Fibroblast of peridontal ligament (primary cell): ENCODE measurements at regions not wholly inside any gene's neighbourhood (a gene's known extent, or its start where the extent isn't known, plus 50 kb on each side); places are given as distances from the start of the nearest gene placed in this dataset.
A peak's percentile ranks its signal among the peaks of the same experiment; 100 is the strongest.
"Not testable (repeated sequence)": the region's sequence is repeated elsewhere in the genome, so short reads cannot be mapped to it uniquely, and the experiment has no call there.

Source experiments
- DNase-seq: peaks from one replicate; pipeline ENCODE4 v3.0.0-alpha.2; 2010; ENCODE audit errors: extremely low read depth

GRCh38 chr9:106218854-106219253 is 524.5 kb downstream of the TMEM38B start:
- no peak for DNase-seq

- DNase-seq: no peak
Measured at GRCh38 chr9:106220415-106220814, 526.1 kb downstream of the TMEM38B start.

DNA sequence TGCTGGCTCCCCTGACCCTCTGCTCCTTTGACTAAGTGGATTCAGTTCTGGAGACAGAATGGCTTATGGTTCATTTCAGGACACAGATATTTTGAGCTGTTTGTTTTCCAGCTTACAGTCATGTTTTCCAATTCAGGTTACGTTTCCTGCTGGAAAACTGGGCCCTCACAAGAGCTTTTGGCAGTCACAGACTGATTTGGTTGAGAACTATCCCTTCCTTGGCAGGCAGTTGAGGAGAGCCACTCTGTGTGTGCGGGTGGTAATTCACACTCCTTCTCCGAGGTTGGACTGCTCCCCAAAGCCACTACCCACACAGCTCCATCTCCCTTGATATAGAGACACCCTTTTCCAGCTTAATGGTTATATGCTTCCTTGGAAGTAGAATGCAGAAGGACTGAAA is 534.5 kb downstream of the TMEM38B start:
- DNase-seq: no peak

- DNase-seq: no peak
Measured at GRCh38 chr9:106233116-106233515, 538.8 kb downstream of the TMEM38B start.

- not testable (repeated sequence) for DNase-seq
Measured at GRCh38 chr9:106260908-106261307, 566.6 kb downstream of the TMEM38B start.

DNA sequence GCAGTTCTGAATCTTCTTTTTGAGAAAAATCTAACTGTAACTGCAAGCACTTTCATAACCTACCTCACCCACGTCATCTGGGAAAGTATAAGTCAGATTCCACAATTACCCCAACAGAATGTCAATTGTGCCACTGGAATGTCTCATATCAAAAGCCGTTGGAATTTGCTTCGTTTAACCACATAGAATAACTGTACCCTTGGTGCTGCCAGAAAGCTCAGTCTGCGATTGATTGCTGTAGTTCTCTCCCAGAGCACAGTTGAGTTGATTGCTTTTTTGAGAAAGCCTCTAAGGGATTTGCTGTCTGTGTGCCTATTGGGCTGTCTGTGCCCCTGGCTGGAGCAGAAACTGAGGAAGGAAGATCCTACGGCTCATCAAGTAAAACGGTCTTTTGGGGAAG is 583.6 kb downstream of the TMEM38B start:
- peak; percentile 63 for DNase-seq

GRCh38 chr9:106283769-106284168 is 579.2 kb upstream of the ZNF462 start:
- DNase-seq: no peak

DNA sequence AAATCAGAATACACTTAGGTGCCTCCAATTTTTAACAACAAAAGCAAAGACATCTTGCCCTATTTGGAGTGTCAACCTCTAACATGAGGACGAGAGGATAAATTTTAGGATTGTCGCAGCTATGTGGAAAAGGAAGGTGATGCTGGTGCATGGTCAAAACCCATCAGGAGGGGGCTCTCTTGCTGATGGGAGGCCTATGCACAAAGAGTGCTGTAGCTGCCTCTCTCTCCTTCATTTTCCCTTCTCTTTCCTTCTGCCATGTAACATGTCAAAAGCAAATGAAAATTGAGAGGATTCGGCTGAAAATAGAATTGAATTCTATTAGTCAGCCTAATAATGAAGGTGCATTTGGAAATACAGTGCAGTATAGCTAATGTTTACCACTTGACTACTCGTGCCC is 578.7 kb upstream of the ZNF462 start:
- DNase-seq: no peak

GRCh38 chr9:106286249-106286648 is 576.7 kb upstream of the ZNF462 start:
- peak; percentile 50 for DNase-seq

DNA sequence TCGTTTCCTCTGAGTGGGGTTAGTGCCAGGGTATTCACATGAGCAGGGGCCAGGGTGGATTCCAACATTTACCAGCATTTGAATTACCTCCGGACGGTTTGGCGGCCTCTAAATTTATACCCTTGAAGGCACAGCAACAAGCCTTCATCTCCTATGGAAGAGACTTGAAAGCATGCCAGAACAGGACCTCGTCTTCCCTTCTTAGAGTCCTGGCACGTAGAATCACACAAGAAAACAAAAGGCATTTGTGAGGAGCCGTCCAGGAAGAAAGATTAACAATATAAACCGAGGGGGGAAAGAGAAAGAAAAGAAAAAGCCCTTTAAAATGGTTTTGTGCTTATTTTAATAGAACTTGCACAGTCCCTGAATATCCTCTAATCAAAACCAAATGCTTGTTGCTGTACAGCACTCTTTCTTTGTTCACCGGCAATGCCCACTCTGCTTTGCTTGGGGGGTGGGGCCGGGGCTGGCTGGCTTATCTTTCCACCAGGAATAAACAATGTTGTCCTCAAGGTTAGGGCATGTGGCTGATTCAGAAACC is 575.8 kb upstream of the ZNF462 start:
- DNase-seq: peak; percentile 41

DNA sequence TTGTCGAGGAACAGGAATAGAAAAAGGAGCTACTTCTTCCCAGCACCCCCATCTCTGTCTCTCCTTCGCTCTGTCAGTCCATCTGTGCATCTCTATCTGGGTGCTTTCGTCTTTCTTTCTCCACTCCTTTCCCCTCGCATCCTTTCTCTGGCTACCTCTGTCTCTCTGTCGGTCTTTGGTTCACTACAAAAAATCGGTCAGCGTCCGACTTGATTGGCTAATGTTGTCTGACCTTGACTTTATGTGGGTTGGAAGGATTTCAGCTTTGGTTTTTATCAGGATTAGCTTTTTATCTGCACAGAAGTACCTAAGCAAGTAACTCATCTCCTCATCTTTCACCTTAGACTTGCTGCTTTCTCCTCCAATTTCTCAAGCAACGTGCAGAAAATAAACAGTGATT is 575.2 kb upstream of the ZNF462 start:
- DNase-seq: peak; percentile 0

DNA sequence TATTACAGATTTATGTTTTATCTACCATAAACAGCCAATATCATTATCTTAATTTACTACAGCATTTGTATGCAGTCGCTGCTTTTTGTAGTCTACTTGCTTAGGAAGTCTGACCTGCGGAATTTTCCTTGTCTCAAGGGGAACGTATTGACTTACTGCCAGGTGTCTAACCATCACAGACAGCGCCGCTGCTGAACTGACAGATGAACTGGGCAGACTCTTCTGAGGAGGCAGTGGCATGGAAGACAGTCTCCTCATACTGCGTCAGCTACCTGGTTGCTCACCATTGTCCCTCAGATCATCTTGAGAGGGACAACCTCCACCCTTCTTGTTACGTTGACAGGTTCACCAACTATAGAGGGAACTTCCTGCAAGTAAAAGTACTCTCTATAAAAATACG is 574.3 kb upstream of the ZNF462 start:
- no peak for DNase-seq

DNA sequence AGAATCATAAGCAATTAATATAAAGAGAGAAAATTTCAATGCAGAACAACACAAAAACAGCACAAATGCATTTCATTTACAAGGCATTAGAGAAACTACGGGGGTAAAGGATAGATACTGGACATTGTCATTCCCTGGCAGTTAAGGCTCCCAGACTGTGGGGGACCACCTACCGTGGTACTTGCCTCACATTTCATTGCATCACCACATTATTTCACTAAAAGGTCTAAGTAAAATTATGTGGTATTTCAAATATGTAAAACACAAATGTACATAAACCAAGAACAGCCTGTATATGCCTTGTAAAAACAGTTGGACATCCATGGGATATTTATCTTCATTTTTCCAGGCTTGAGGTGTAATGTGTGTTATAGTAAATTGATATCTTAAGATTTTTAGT is 571.2 kb upstream of the ZNF462 start:
- DNase-seq: no peak

- DNase-seq: no peak
Measured at GRCh38 chr9:106296426-106296825, 566.5 kb upstream of the ZNF462 start.

DNA sequence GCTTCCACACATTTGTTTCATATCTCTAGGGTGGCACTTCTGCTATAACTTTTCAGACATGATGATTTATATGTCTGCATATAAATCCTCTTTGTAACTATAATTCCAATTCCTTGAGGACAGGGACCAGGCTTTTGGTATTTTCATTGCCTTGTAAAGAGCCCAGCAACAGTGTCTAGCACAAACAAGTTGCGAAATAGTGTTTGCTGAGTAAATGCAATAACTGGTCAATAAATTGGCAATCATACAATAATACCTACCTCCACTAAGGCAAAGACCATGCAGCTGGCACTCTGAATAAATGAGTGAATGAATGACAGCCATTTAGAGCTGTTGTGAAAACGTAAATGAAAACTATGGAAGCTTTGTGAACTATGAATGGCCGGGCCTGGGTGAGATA is 564.0 kb upstream of the ZNF462 start:
- no peak for DNase-seq

- no peak for DNase-seq
Measured at GRCh38 chr9:106304401-106304920, 558.5 kb upstream of the ZNF462 start.

GRCh38 chr9:106305428-106306133 is 557.4 kb upstream of the ZNF462 start:
- no peak for DNase-seq

- DNase-seq: no peak
Measured at GRCh38 chr9:106307670-106308069, 555.3 kb upstream of the ZNF462 start.

DNA sequence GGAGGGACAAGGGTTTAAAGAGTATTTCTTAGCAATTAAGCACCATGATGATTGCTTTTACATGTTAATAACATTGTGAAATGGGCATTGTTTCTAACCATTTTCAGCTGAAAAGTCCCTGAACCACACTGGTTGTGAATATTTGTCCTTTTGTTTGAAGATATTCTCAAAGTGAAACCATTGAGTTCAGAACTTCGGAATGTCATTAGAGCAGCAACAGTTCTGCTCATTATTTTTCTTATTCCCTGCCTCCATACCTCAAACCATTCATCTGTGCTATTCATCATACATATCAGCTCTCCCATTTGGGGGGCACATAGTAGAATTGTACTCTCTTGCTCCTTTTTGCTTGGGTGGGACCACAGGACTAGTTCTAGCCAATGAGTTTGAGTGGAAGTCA is 553.0 kb upstream of the ZNF462 start:
- no peak for DNase-seq

DNA sequence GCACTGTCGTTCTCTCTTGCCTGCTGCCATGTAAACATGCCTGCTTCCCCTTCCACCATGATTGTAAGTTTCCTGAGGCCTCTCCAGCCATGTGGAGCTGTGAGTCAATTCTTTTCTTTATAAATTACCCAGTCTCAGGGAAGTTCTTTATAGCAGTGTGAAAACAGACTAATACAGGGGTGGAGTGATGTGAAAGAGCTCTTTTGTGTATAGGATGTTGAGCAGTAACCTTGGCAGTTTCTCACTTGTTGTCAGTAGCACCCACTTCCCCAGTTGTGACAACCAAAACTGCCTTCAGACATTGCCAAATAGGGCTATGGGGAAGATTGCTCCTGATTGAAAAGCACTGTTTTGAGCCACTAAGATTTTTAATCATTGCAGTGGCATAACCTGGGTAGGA is 552.2 kb upstream of the ZNF462 start:
- no peak for DNase-seq

- no peak for DNase-seq
Measured at GRCh38 chr9:106312906-106313305, 550.1 kb upstream of the ZNF462 start.

- no peak for DNase-seq
Measured at GRCh38 chr9:106314476-106314875, 548.5 kb upstream of the ZNF462 start.

DNA sequence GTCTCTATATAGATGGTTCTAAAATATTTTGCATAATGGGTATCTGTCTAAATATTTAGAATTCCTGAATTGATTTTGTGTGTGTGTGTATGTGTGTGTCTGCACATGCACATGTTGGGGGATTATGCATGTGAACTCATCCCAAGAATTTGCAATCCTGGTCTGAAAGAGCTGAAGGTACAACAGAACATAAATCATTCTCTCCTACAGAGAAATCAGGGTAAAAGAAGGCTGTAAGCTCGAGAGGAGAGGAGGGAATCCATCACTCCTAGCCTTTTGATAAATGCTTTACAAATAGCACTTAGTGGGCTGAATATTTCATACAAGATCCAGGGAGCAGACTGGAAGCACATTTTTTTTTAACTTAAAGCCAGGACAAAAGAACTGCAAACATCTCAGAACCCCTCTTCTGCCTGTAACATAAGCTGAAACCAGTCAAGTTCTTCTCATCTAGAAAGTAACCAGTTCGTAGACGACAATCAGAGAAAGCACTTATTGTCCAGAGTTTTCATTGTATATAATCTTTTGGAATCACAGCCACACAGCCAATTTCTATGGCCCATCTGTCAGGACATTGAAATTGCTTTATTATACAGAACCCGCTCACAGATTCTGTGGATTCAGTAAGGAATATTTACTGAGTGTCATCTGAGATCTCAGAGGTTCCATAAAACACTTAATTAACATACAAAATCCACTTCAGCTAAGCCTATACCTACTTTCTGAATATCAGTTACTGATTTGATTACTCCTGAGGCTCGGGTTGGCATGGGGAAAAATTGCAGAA is 541.4 kb upstream of the ZNF462 start:
- no peak for DNase-seq
